ENCODE measurements at regions not wholly inside any gene's neighbourhood (a gene's known extent, or its start where the extent isn't known, plus 50 kb on each side); places are given as distances from the start of the nearest gene placed in this dataset.

GRCh38 chr6:166005944-166006899 is 161.4 kb downstream of the TBXT start:
- no peak overlapping the region for H3K27ac Mint-ChIP-seq (ENCODE audit: low read depth)
- H3K4me1 Mint-ChIP-seq = peaks cover 5% of the 10 kb centered on the region
- ATAC-seq (replicated peaks; ENCODE audit: extremely low read depth, poor library complexity, severe bottlenecking) = no peak
- H3K9me3 Mint-ChIP-seq = no peaks in the 10 kb centered on the region
- peaks cover 94% of the 10 kb centered on the region for H3K27me3 Mint-ChIP-seq
- no peak overlapping the region for H3K4me3 Mint-ChIP-seq
- DNase-seq (ENCODE audit: low spot score in 2 of 2) = no peak
- H3K36me3 Mint-ChIP-seq (ENCODE audit: insufficient read depth) = peaks cover 3% of the 10 kb centered on the region

GRCh38 chr6:166005401-166005943 is 162.2 kb downstream of the TBXT start:
- no peak overlapping the region for H3K27ac Mint-ChIP-seq (ENCODE audit: low read depth)
- no peaks in the 10 kb centered on the region for H3K9me3 Mint-ChIP-seq
- peaks cover 5% of the 10 kb centered on the region for H3K4me1 Mint-ChIP-seq
- H3K36me3 Mint-ChIP-seq (ENCODE audit: insufficient read depth) = peaks cover under 1% of the 10 kb centered on the region
- ATAC-seq (replicated peaks; ENCODE audit: extremely low read depth, poor library complexity, severe bottlenecking) (no peak), DNase-seq (ENCODE audit: low spot score in 2 of 2) (no peak)
- peaks cover 92% of the 10 kb centered on the region for H3K27me3 Mint-ChIP-seq
- H3K4me3 Mint-ChIP-seq = no peak overlapping the region

DNA sequence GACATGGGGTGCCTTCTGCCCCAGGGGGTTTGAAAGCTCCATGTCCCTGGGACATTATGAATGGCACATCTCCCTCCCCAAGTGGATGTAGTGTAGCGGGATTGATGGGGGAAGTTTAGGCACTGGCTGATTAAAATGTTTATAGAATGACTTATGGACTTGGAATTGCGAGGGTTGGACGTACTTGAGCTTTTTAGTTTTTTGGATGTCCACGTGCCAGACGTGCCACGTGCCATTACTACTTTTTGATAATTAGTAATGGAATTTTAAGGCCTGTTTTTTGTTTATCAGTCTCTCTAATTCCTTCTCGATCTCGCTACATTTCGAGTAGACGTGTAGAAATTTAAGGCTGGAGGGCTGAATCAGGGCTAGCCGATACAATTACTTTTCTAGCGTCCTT is 162.8 kb downstream of the TBXT start:
- Mint-ChIP-seq H3K27me3 (peaks cover 86% of the 10 kb centered on the region), H3K36me3 (ENCODE audit: insufficient read depth) (no peaks in the 10 kb centered on the region), H3K27ac (ENCODE audit: low read depth) (no peak overlapping the region), H3K4me1 (peaks cover 5% of the 10 kb centered on the region), H3K4me3 (no peak overlapping the region), H3K9me3 (no peaks in the 10 kb centered on the region)
- ATAC-seq (replicated peaks; ENCODE audit: extremely low read depth, poor library complexity, severe bottlenecking) (no peak), DNase-seq (ENCODE audit: low spot score in 2 of 2) (no peak)

GRCh38 chr6:166004471-166004870 is 163.2 kb downstream of the TBXT start:
- H3K27ac Mint-ChIP-seq (ENCODE audit: low read depth) = no peak overlapping the region
- no peak for ATAC-seq (replicated peaks; ENCODE audit: extremely low read depth, poor library complexity, severe bottlenecking)
- H3K36me3 Mint-ChIP-seq (ENCODE audit: insufficient read depth) = no peaks in the 10 kb centered on the region
- peaks cover 5% of the 10 kb centered on the region for H3K4me1 Mint-ChIP-seq
- no peak for DNase-seq (ENCODE audit: low spot score in 2 of 2)
- H3K4me3 Mint-ChIP-seq = no peak overlapping the region
- H3K9me3 Mint-ChIP-seq = no peaks in the 10 kb centered on the region
- peaks cover 83% of the 10 kb centered on the region for H3K27me3 Mint-ChIP-seq

DNA sequence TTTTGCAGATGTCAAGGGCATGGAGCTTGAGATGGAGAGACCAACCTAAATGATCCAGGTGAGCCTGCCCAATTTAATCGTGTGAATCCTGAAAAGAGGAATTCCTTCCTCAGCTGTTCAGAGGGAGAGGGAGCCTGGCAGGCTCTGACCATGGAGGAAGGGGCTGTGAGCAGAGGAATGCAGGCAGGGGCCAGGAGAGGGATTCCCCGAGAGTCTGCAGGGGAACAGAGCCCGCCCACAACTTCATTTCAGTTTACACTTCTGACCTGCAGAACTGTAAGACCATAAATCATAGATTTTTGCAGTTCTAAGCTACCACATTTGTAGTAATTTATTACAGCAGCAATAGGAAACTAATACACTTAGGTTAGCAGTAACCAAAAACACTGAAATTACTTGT is 164.1 kb downstream of the TBXT start:
- DNase-seq (ENCODE audit: low spot score in 2 of 2) (no peak), ATAC-seq (replicated peaks; ENCODE audit: extremely low read depth, poor library complexity, severe bottlenecking) (no peak)
- Mint-ChIP-seq H3K36me3 (ENCODE audit: insufficient read depth) (no peaks in the 10 kb centered on the region), H3K9me3 (no peaks in the 10 kb centered on the region), H3K4me3 (no peak overlapping the region), H3K27me3 (peaks cover 83% of the 10 kb centered on the region), H3K4me1 (peaks cover 5% of the 10 kb centered on the region), H3K27ac (ENCODE audit: low read depth) (no peak overlapping the region)

GRCh38 chr6:166001359-166001758 is 166.3 kb downstream of the TBXT start:
- Mint-ChIP-seq H3K4me3 (no peak overlapping the region), H3K36me3 (ENCODE audit: insufficient read depth) (no peaks in the 10 kb centered on the region), H3K4me1 (no peaks in the 10 kb centered on the region), H3K9me3 (no peaks in the 10 kb centered on the region), H3K27ac (ENCODE audit: low read depth) (no peak overlapping the region), H3K27me3 (peaks cover 66% of the 10 kb centered on the region)
- ATAC-seq (replicated peaks; ENCODE audit: extremely low read depth, poor library complexity, severe bottlenecking) (no peak), DNase-seq (ENCODE audit: low spot score in 2 of 2) (no peak)

- ATAC-seq (replicated peaks; ENCODE audit: extremely low read depth, poor library complexity, severe bottlenecking) (no peak), DNase-seq (ENCODE audit: low spot score in 2 of 2) (no peak)
- Mint-ChIP-seq H3K27ac (ENCODE audit: low read depth) (no peak overlapping the region), H3K27me3 (peaks cover 62% of the 10 kb centered on the region), H3K36me3 (ENCODE audit: insufficient read depth) (no peaks in the 10 kb centered on the region), H3K4me1 (no peaks in the 10 kb centered on the region), H3K4me3 (no peak overlapping the region), H3K9me3 (no peaks in the 10 kb centered on the region)
These were observed 168.4 kb downstream of the TBXT start for GRCh38 chr6:165999279-165999678.

GRCh38 chr6:165998072-165998471 is 169.6 kb downstream of the TBXT start:
- ATAC-seq (replicated peaks; ENCODE audit: extremely low read depth, poor library complexity, severe bottlenecking) = no peak
- Mint-ChIP-seq H3K27ac (ENCODE audit: low read depth) (no peak overlapping the region), H3K4me1 (no peaks in the 10 kb centered on the region), H3K27me3 (peaks cover 50% of the 10 kb centered on the region), H3K36me3 (ENCODE audit: insufficient read depth) (no peaks in the 10 kb centered on the region), H3K9me3 (no peaks in the 10 kb centered on the region), H3K4me3 (no peak overlapping the region)
- DNase-seq (ENCODE audit: low spot score in 2 of 2) = no peak

GRCh38 chr6:165991341-165991740 is 176.3 kb downstream of the TBXT start:
- DNase-seq (ENCODE audit: low spot score in 2 of 2) (no peak), ATAC-seq (replicated peaks; ENCODE audit: extremely low read depth, poor library complexity, severe bottlenecking) (no peak)
- H3K27me3 Mint-ChIP-seq = peaks cover 52% of the 10 kb centered on the region
- H3K4me3 Mint-ChIP-seq = no peak overlapping the region
- no peaks in the 10 kb centered on the region for H3K9me3 Mint-ChIP-seq
- no peak overlapping the region for H3K27ac Mint-ChIP-seq (ENCODE audit: low read depth)
- peaks cover 15% of the 10 kb centered on the region for H3K4me1 Mint-ChIP-seq
- no peaks in the 10 kb centered on the region for H3K36me3 Mint-ChIP-seq (ENCODE audit: insufficient read depth)

GRCh38 chr6:165990216-165990615 is 177.4 kb downstream of the TBXT start:
- no peak overlapping the region for H3K27ac Mint-ChIP-seq (ENCODE audit: low read depth)
- DNase-seq (ENCODE audit: low spot score in 2 of 2) (no peak), ATAC-seq (replicated peaks; ENCODE audit: extremely low read depth, poor library complexity, severe bottlenecking) (no peak)
- H3K9me3 Mint-ChIP-seq = no peaks in the 10 kb centered on the region
- H3K27me3 Mint-ChIP-seq = peaks cover 52% of the 10 kb centered on the region
- no peak overlapping the region for H3K4me3 Mint-ChIP-seq
- H3K4me1 Mint-ChIP-seq = peaks cover 16% of the 10 kb centered on the region
- no peaks in the 10 kb centered on the region for H3K36me3 Mint-ChIP-seq (ENCODE audit: insufficient read depth)

DNA sequence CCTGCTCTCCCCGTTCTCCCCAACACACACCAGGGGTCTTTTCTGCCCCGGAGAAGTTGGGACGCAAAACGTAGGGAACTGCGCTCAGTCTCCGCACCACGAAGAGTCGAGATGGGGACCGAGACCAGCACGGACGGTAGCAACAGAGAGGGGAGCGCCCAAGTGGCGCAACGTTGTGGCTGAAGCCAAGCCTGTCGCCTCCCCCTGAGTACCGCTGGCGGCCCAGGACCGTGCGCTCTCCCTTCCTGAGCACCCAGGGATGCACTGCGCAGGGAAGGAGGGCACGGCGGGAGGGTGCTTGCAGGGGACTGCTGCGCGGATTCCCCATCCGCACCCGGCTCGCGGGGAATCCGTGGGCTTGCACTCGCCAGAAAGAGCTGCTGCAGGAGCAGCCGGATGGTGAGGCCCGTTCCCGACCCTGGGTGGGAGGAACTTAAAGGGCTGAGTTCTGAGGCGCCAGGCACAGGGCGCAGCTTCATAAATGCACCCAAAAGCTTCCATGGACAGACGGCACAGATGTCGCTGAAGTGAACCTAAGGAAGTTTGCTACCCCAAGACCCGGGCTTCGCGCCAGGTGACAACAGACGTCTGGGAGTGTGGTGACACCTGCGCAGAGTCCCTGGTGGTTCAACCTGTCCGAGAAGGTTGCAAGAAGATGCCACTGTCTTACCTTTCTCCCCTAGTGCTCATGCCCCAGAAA is 178.7 kb downstream of the TBXT start:
- H3K4me1 Mint-ChIP-seq = peaks cover 16% of the 10 kb centered on the region
- no peak overlapping the region for H3K4me3 Mint-ChIP-seq
- H3K9me3 Mint-ChIP-seq = no peaks in the 10 kb centered on the region
- DNase-seq (ENCODE audit: low spot score in 2 of 2) (no peak), ATAC-seq (replicated peaks; ENCODE audit: extremely low read depth, poor library complexity, severe bottlenecking) (no peak)
- H3K27me3 Mint-ChIP-seq = peaks cover 57% of the 10 kb centered on the region
- no peaks in the 10 kb centered on the region for H3K36me3 Mint-ChIP-seq (ENCODE audit: insufficient read depth)
- no peak overlapping the region for H3K27ac Mint-ChIP-seq (ENCODE audit: low read depth)

DNA sequence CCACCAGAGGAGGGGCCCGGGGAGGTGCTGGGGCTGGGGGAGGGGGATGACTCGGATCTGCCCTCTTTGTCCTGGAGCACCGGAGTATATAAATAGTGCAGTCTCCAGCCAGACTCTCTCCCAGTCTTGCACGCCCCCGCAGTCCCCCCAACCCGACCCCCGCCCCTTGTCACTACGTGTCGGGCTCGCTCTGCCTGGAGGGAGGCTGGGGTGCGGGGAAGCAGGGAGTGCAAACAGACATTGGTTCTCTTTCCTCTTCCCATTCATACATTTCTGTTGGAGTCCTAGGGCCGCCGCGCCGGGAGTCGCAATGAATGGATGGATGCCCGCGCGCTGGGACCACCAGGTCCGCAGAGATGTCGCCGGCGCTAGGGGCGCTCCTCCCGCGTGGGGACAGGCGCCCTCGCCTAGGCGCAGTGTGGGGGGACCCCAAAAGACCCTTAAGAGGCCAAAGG is 179.3 kb downstream of the TBXT start:
- Mint-ChIP-seq H3K4me1 (peaks cover 16% of the 10 kb centered on the region), H3K27ac (ENCODE audit: low read depth) (no peak overlapping the region), H3K36me3 (ENCODE audit: insufficient read depth) (no peaks in the 10 kb centered on the region), H3K4me3 (no peak overlapping the region), H3K27me3 (peaks cover 63% of the 10 kb centered on the region), H3K9me3 (no peaks in the 10 kb centered on the region)
- DNase-seq (ENCODE audit: low spot score in 2 of 2) (no peak), ATAC-seq (replicated peaks; ENCODE audit: extremely low read depth, poor library complexity, severe bottlenecking) (no peak)

Data from central memory CD8-positive, alpha-beta T cell (primary cell).